ENCODE measurements at regions not wholly inside any gene's neighbourhood (a gene's known extent, or its start where the extent isn't known, plus 50 kb on each side); places are given as distances from the start of the nearest gene placed in this dataset.

DNA sequence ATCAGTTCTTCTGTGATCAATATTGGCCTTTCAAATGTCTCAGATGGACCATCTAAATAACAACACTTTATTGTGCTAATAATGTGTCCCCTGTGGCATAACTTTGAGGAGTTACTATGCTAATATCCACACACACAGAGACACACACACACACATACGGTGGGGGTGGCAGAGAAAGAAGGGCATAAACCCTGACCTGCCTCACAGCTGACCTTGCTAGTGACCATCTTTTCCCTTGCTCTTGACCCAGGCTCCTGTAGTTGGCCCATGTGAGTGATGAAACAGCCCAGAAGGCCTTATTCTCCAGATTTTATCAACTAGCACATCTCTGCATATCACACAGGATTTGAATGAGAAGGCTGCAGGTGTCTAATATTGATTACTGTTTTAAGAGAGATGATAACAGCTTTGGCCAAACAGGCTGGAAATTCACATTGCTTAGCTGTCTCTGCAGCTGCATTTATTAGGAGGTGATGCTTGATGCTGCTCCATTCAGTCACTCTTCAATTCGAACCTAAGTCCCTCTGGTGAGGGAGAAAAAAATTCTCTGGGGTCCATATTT lies 176.4 kb downstream of the ACTR3 start:
- intact Hi-C loops (cut with DNase I): no loop called here
- Histone ChIP-seq H3K9me3 (ENCODE audit: control insufficient read depth, low read length) (no peaks in the 10 kb centered on the region), H3K27ac (ENCODE audit: low read length) (no peak overlapping the region), H3K27me3 (ENCODE audit: control insufficient read depth, insufficient read depth) (no peaks in the 10 kb centered on the region), H3K4me1 (ENCODE audit: control insufficient read depth, insufficient read depth, low read length) (no peaks in the 10 kb centered on the region), H3K4me3 (ENCODE audit: low read length) (no peak overlapping the region)
- DNase-seq (no peak), ATAC-seq (no peak)
- 42% methylated on average over 2 of the region's 2 CpGs for WGBS

DNA sequence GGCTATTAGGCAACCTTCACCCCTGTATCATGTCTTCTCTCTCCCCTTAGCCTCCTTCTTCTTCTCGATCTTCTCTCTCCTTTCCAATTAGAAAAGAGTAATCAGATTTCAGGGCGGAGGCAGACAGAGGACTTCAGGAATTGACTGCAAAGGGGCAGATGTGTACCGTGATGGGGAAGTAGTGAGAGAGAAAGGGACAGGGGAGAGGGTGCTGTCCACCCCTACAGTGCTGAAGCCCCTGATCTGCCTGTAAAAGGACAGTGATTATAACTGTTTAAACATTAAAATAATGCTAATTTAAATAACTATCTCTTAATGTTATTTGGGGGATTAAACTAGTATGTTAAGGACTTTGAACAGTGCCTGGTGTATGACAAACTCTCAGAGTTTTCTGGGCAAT lies 178.5 kb downstream of the ACTR3 start:
- intact Hi-C loops (cut with DNase I): no loop called here
- H3K27me3 ChIP-seq (ENCODE audit: control insufficient read depth, insufficient read depth): no peaks in the 10 kb centered on the region
- no peak overlapping the region for H3K4me3 ChIP-seq (ENCODE audit: low read length)
- 43% methylated on average over 3 of the region's 3 CpGs for WGBS
- no peak for ATAC-seq
- no peak overlapping the region for H3K27ac ChIP-seq (ENCODE audit: low read length)
- no peak for DNase-seq
- H3K9me3 ChIP-seq (ENCODE audit: control insufficient read depth, low read length): no peaks in the 10 kb centered on the region
- no peaks in the 10 kb centered on the region for H3K4me1 ChIP-seq (ENCODE audit: control insufficient read depth, insufficient read depth, low read length)

DNA sequence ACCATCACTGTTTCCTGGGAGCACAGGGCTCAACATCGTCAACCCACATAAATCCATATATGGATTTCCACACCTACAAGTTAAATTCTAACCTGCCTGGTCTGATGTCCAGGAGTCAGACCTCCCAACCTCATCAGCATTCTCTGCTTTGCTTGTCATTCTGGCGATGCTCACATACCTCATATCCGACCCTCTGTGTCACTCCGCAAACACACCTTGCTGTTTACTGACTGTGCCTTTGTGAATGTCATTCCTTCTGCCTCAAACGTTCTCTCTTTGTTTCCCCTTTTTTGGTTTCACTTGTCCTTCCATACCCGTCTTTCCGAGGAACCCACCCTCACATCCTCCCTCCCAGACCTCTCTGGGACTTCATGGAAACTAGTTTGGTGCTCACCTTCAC lies 187.1 kb downstream of the ACTR3 start:
- Histone ChIP-seq H3K4me1 (ENCODE audit: control insufficient read depth, insufficient read depth, low read length) (no peaks in the 10 kb centered on the region), H3K4me3 (ENCODE audit: low read length) (no peak overlapping the region), H3K27ac (ENCODE audit: low read length) (no peak overlapping the region), H3K9me3 (ENCODE audit: control insufficient read depth, low read length) (no peaks in the 10 kb centered on the region), H3K27me3 (ENCODE audit: control insufficient read depth, insufficient read depth) (no peaks in the 10 kb centered on the region)
- 81% methylated on average over 7 of the region's 7 CpGs for WGBS
- no peak for DNase-seq
- intact Hi-C loops (cut with DNase I): no loop called here
- no peak for ATAC-seq

DNA sequence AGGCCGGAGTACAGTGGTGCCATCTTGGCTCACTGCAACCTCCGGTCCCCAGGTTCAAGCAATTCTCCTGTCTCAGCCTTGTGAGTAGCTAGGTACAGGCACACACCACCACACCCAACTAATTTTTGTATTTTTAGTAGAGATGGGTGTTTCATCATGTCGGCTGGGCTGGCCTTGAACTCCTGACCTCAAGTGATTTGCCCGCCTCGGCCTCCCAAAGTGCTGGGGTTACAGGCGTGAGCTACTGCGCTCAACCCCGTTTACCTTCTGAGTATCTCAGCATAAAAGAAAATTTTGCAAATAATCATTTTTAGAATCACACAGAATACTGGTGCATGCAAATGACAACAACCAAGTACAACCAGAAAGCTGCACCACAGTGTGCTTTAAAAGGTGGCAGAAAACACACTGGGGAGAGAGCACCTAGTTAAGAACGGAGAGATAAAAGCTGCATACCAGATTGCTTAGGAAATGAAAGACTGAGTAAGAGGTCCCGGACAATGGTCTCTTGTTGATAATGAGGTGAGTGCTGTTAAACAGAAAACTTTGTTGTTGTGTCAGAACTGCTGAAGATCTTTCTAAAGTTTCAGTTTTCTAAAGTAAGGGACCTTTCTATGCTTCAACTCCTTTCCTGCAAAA lies 189.6 kb downstream of the ACTR3 start:
- Histone ChIP-seq H3K27ac (ENCODE audit: low read length) (no peak overlapping the region), H3K4me3 (ENCODE audit: low read length) (no peak overlapping the region), H3K4me1 (ENCODE audit: control insufficient read depth, insufficient read depth, low read length) (no peaks in the 10 kb centered on the region), H3K9me3 (ENCODE audit: control insufficient read depth, low read length) (no peaks in the 10 kb centered on the region), H3K27me3 (ENCODE audit: control insufficient read depth, insufficient read depth) (no peaks in the 10 kb centered on the region)
- intact Hi-C loops (cut with DNase I): no loop called here
- no peak for DNase-seq
- ATAC-seq: no peak
- 63% methylated on average over 10 of the region's 10 CpGs for WGBS

DNA sequence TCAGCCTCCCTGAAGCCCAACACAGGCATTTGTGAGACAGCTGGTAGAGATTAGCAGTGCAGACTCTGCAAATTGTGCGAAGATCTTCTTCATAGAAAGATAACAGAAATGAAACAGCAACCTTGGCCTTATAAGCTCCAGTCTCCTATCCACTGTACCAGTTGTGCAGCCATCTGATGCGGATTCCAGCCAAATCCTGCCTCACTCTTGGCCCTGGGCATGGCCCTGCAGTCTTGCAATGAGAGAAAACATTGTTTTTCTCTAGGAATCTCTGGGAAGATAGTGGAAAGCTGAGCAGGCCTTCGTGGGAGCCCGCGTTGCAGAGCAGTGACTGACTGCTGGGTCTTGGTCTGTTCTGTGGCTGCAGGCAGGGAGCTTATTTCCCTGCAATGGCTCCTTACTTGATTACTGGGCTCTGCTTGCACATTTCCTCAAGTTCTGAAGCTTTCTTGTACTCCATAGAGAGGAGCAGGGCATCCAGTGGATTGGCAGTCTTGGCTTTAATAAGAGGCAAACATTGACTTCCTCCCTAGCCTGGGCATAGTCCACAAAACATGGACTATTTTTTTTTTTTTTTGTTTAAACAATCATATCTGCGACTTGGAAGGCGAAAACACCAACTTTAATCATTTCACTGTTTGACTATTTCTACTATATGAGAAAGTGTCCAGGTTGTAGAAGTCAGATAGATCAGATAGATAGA lies 193.0 kb downstream of the ACTR3 start:
- DNase-seq (no peak), ATAC-seq (no peak)
- intact Hi-C loops (cut with DNase I): no loop called here
- no peaks in the 10 kb centered on the region for H3K4me1 ChIP-seq (ENCODE audit: control insufficient read depth, insufficient read depth, low read length)
- no peaks in the 10 kb centered on the region for H3K9me3 ChIP-seq (ENCODE audit: control insufficient read depth, low read length)
- H3K27me3 ChIP-seq (ENCODE audit: control insufficient read depth, insufficient read depth): no peaks in the 10 kb centered on the region
- H3K4me3 ChIP-seq (ENCODE audit: low read length): no peak overlapping the region
- H3K27ac ChIP-seq (ENCODE audit: low read length): no peak overlapping the region
- WGBS: 55% methylated on average over 7 of the region's 7 CpGs

- no peaks in the 10 kb centered on the region for H3K9me3 ChIP-seq (ENCODE audit: control insufficient read depth, low read length)
- intact Hi-C loops (cut with DNase I): no loop called here
- 61% methylated on average over 5 of the region's 6 CpGs for WGBS
- no peak for DNase-seq
- ATAC-seq: no peak
- no peaks in the 10 kb centered on the region for H3K27me3 ChIP-seq (ENCODE audit: control insufficient read depth, insufficient read depth)
- H3K4me1 ChIP-seq (ENCODE audit: control insufficient read depth, insufficient read depth, low read length): no peaks in the 10 kb centered on the region
- H3K27ac ChIP-seq (ENCODE audit: low read length): no peak overlapping the region
- no peak overlapping the region for H3K4me3 ChIP-seq (ENCODE audit: low read length)
These were observed 194.0 kb downstream of the ACTR3 start for GRCh38 chr2:114083717-114084387.

DNA sequence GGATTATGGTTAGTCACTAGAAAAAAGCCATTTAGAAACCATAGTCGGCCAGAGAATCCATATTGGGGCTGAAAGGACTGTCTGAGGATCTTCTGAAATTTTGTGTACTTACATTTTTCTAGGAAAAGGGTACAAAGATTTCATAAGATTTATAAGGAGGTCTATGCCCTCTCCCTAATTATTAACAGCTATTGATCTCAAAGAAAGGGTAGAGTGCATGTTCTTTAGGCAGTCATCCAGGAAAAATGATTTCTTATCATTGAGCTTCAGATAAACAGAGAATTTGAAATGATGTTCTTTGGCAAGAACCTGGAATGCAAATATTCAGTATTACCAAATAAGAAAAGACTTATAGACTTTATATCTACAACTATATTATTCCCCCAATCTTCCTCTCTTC lies 195.3 kb downstream of the ACTR3 start:
- H3K4me3 ChIP-seq (ENCODE audit: low read length): no peak overlapping the region
- no peak for ATAC-seq
- no peak overlapping the region for H3K27ac ChIP-seq (ENCODE audit: low read length)
- no peaks in the 10 kb centered on the region for H3K9me3 ChIP-seq (ENCODE audit: control insufficient read depth, low read length)
- H3K4me1 ChIP-seq (ENCODE audit: control insufficient read depth, insufficient read depth, low read length): no peaks in the 10 kb centered on the region
- no peaks in the 10 kb centered on the region for H3K27me3 ChIP-seq (ENCODE audit: control insufficient read depth, insufficient read depth)
- intact Hi-C loops (cut with DNase I): no loop called here
- DNase-seq: no peak
- 45% methylated on average over 1 of the region's 1 CpG for WGBS

DNA sequence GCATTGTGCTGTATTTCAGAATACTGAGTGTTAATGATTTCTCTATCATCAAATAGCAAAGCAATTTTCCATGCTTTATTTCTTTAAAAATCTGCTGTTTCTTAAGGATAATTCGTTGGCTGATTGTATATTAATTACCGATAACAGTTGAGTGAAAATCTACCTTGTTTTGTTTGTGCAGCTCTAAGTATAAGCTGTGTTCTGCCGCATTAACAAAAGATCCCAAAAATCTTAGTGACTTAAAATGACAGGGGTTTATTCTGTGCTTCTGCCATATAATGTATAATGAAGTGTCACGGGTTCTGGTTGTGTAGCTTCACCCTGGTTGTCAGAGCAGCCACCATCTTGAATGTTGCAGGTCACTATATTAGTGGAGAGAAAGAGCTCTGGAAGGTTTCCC lies 196.1 kb downstream of the ACTR3 start:
- intact Hi-C loops (cut with DNase I): no loop called here
- Histone ChIP-seq H3K27ac (ENCODE audit: low read length) (no peak overlapping the region), H3K27me3 (ENCODE audit: control insufficient read depth, insufficient read depth) (no peaks in the 10 kb centered on the region), H3K4me1 (ENCODE audit: control insufficient read depth, insufficient read depth, low read length) (no peaks in the 10 kb centered on the region), H3K9me3 (ENCODE audit: control insufficient read depth, low read length) (no peaks in the 10 kb centered on the region), H3K4me3 (ENCODE audit: low read length) (no peak overlapping the region)
- no peak for DNase-seq
- ATAC-seq: no peak
- WGBS: 84% methylated on average over 4 of the region's 4 CpGs

DNA sequence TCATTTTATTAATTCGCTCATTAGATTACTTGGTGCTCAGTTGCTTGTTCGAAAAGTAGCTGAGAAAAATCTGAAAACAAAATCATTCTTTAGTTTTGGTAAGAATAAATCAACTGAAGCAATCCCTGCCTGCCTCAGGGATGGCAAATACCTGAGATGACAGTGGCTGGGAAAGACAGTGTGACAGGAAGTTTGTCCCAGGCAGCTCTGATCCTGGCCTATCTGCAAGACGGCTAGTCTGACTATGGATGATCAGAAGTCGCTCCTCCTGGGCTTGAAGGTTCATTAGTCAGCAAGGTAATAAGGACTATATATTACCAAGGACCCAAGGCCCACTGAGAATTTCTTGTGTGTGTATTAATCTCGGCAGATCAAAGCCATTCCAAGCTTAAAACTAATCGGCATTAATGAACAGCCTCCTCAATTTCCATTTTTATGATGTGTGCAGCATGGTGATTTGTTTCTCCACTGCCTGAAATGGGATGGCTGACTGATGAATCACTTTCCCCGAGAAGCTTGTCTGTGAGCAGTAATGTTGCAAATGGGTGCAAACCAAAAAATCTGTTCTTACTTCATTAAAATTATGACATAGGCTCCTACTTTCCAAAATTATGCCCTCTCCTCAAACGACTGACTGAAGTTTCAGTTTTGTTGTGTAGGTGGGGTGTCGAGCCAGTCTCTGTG lies 199.9 kb downstream of the ACTR3 start:
- H3K27me3 ChIP-seq (ENCODE audit: control insufficient read depth, insufficient read depth): no peaks in the 10 kb centered on the region
- intact Hi-C loops (cut with DNase I): no loop called here

GRCh38 chr2:114091010-114091409 lies 201.1 kb downstream of the ACTR3 start:
- WGBS: 85% methylated on average over 1 of the region's 1 CpG
- DNase-seq (no peak), ATAC-seq (no peak)
- H3K27ac ChIP-seq (ENCODE audit: low read length): no peak overlapping the region
- H3K4me1 ChIP-seq (ENCODE audit: control insufficient read depth, insufficient read depth, low read length): no peaks in the 10 kb centered on the region
- H3K4me3 ChIP-seq (ENCODE audit: low read length): no peak overlapping the region
- H3K27me3 ChIP-seq (ENCODE audit: control insufficient read depth, insufficient read depth): no peaks in the 10 kb centered on the region
- no peaks in the 10 kb centered on the region for H3K9me3 ChIP-seq (ENCODE audit: control insufficient read depth, low read length)
- intact Hi-C loops (cut with DNase I): no loop called here

More for the DNA sequence above, 199.9 kb downstream of the ACTR3 start:
- DNase-seq (no peak), ATAC-seq (no peak)
- Histone ChIP-seq H3K4me3 (ENCODE audit: low read length) (no peak overlapping the region), H3K27ac (ENCODE audit: low read length) (no peak overlapping the region), H3K9me3 (ENCODE audit: control insufficient read depth, low read length) (no peaks in the 10 kb centered on the region), H3K4me1 (ENCODE audit: control insufficient read depth, insufficient read depth, low read length) (no peaks in the 10 kb centered on the region)
- WGBS: 78% methylated on average over 9 of the region's 9 CpGs

DNA sequence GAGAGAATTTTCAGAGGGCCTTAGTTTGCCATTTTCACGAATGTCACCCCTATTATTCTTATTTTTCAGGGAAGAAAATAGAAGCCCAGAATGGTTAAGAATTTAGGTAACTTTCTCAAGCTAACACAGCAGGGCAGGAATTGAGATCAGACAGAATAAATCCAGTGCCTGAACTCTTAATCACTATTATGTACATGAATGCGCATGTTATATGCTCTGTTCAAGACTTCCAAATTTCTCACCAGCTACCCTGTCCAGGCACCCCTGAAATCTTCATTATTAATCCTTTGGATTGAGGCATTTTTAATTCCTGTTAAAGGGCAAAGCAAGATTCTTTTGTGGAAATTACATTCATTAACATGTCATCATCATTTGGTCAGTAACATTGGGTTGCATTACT lies 218.4 kb downstream of the ACTR3 start:
- no peaks in the 10 kb centered on the region for H3K9me3 ChIP-seq (ENCODE audit: control insufficient read depth, low read length)
- intact Hi-C loops (cut with DNase I): no loop called here
- WGBS: 90% methylated on average over 2 of the region's 2 CpGs
- no peaks in the 10 kb centered on the region for H3K4me1 ChIP-seq (ENCODE audit: control insufficient read depth, insufficient read depth, low read length)
- DNase-seq (no peak), ATAC-seq (no peak)
- H3K27me3 ChIP-seq (ENCODE audit: control insufficient read depth, insufficient read depth): no peaks in the 10 kb centered on the region
- H3K27ac ChIP-seq (ENCODE audit: low read length): no peak overlapping the region
- H3K4me3 ChIP-seq (ENCODE audit: low read length): no peak overlapping the region

All from right cardiac atrium (tissue), 5 donors.